Cardiac muscle cell (in vitro differentiated cells and primary cell): ENCODE measurements at regions not wholly inside any gene's neighbourhood (a gene's known extent, or its start where the extent isn't known, plus 50 kb on each side); places are given as distances from the start of the nearest gene placed in this dataset.

Experiments used
- DNase-seq, 2 donors: peaks; one replicate each; pipeline versions ENCODE4 v3.0.0 to v3.0.0-alpha.2; 2010 to 2017; ENCODE audit warnings: low read depth in 1 of 2, low spot score in 1 of 2
- H3K27ac ChIP-seq: fragments of 200-600 bp; sonication (generic); 2 replicates; pipeline ENCODE4 v1.5.1; 2016
- H3K27me3 ChIP-seq: fragments of 200-600 bp; sonication (generic); 2 replicates; pipeline ENCODE4 v1.6.0; 2016; ENCODE audit warnings: control low read depth
- H3K36me3 ChIP-seq: fragments of 200-600 bp; sonication (generic); 2 replicates; pipeline ENCODE4 v1.5.1; 2016; ENCODE audit warnings: control low read depth
- H3K4me1 ChIP-seq: fragments of 200-600 bp; sonication (generic); 2 replicates; pipeline ENCODE4 v1.8.1; 2017; ENCODE audit warnings: low read depth, mild to moderate bottlenecking, mixed run types
- H3K4me3 ChIP-seq: fragments of 200-600 bp; sonication (generic); 2 replicates; pipeline ENCODE4 v1.5.1; 2016; ENCODE audit warnings: mild to moderate bottlenecking
- H3K9me3 ChIP-seq: fragments of 200-600 bp; sonication (generic); 2 replicates; pipeline ENCODE4 v1.5.1; 2017; ENCODE audit warnings: low read depth, mild to moderate bottlenecking, control low read depth
- CTCF ChIP-seq: IDR thresholded peaks from 2 replicates; pipeline ENCODE4 v1.5.1; 2012; ENCODE audit warnings: low read depth, mild to moderate bottlenecking, low read length

- no peak for TF ChIP-seq CTCF
- H3K9me3 ChIP-seq: no peaks in the 10 kb centered on the region
- H3K4me3 ChIP-seq: no peak overlapping the region
- DNase-seq: peak in 1 of 2 donors; percentile 63
- peaks cover 8% of the 10 kb centered on the region for H3K4me1 ChIP-seq
- peak overlapping the region; percentile 49 for H3K27ac ChIP-seq
- H3K27me3 ChIP-seq: no peaks in the 10 kb centered on the region
- H3K36me3 ChIP-seq: no peaks in the 10 kb centered on the region
Observed at GRCh38 chr6:90435207-90435899, 138.7 kb upstream of the BACH2 start.

- DNase-seq: peak in 1 of 2 donors; percentile 33
- H3K4me1 ChIP-seq: peaks cover 8% of the 10 kb centered on the region
- H3K4me3 ChIP-seq: no peak overlapping the region
- no peaks in the 10 kb centered on the region for H3K27me3 ChIP-seq
- H3K36me3 ChIP-seq: no peaks in the 10 kb centered on the region
- no peak overlapping the region for H3K27ac ChIP-seq
- peaks cover 3% of the 10 kb centered on the region for H3K9me3 ChIP-seq
- no peak for TF ChIP-seq CTCF
Observed at GRCh38 chr6:90434094-90434493, 137.5 kb upstream of the BACH2 start.

GRCh38 chr6:90432937-90433336 lies 136.3 kb upstream of the BACH2 start:
- Histone ChIP-seq H3K27me3 (no peaks in the 10 kb centered on the region), H3K9me3 (peaks cover 3% of the 10 kb centered on the region), H3K27ac (no peak overlapping the region), H3K36me3 (no peaks in the 10 kb centered on the region), H3K4me3 (no peak overlapping the region), H3K4me1 (peaks cover 8% of the 10 kb centered on the region)
- DNase-seq: no peak
- TF ChIP-seq CTCF: no peak

GRCh38 chr6:90432041-90432775 lies 135.6 kb upstream of the BACH2 start:
- DNase-seq: no peak
- Histone ChIP-seq H3K9me3 (peaks cover 3% of the 10 kb centered on the region), H3K4me1 (peaks cover 8% of the 10 kb centered on the region), H3K4me3 (no peak overlapping the region), H3K27me3 (no peaks in the 10 kb centered on the region), H3K27ac (no peak overlapping the region), H3K36me3 (no peaks in the 10 kb centered on the region)
- no peak for TF ChIP-seq CTCF

GRCh38 chr6:90431576-90431975 lies 134.9 kb upstream of the BACH2 start:
- Histone ChIP-seq H3K27ac (no peak overlapping the region), H3K36me3 (no peaks in the 10 kb centered on the region), H3K4me3 (no peak overlapping the region), H3K4me1 (peaks cover 8% of the 10 kb centered on the region), H3K27me3 (no peaks in the 10 kb centered on the region), H3K9me3 (peaks cover 3% of the 10 kb centered on the region)
- DNase-seq: no peak
- TF ChIP-seq CTCF: no peak
